Testis (tissue), 2 donors: ENCODE measurements at regions not wholly inside any gene's neighbourhood (a gene's known extent, or its start where the extent isn't known, plus 50 kb on each side); places are given as distances from the start of the nearest gene placed in this dataset.

Experiments used
- CTCF ChIP-seq, 3 experiments: fragments of 450-650 bp in 2 of 3; fragments of 200-600 bp in 1 of 3; sonication (generic) in 1 of 3; IDR thresholded peaks; one replicate each; pipeline ENCODE4 v1.5.1; 2016 to 2019; ENCODE audit warnings: antibody characterized with exemption in 3 of 3, mild to moderate bottlenecking in 2 of 3, moderate library complexity in 1 of 3
- POLR2A ChIP-seq: fragments of 450-650 bp; IDR thresholded peaks from one replicate; pipeline ENCODE4 v1.6.1; 2017; ENCODE audit warnings: antibody characterized with exemption, mild to moderate bottlenecking, moderate library complexity

GRCh38 chr2:5915881-5916310 is 223.7 kb downstream of the SOX11 start:
- TF ChIP-seq CTCF (IDR thresholded peaks at IDR 0.05) (no peak), POLR2A (no peak)
